ENCODE measurements at regions not wholly inside any gene's neighbourhood (a gene's known extent, or its start where the extent isn't known, plus 50 kb on each side); places are given as distances from the start of the nearest gene placed in this dataset.

- TF ChIP-seq CTCF (IDR thresholded peaks at IDR 0.05) (no peak), POLR2A (IDR thresholded peaks at IDR 0.05) (no peak)
These were observed 377.8 kb downstream of the SFMBT2 start for GRCh38 chr10:7033031-7033430.

All from esophagus squamous epithelium (tissue), 4 donors.